Natural killer cell treated with Interleukin-12 subunit alpha and Interleukin-12 subunit beta and Interleukin-15 and Interleukin-18, amount 100 ng/mL, for 72 hours (primary cell): ENCODE measurements at regions not wholly inside any gene's neighbourhood (a gene's known extent, or its start where the extent isn't known, plus 50 kb on each side); places are given as distances from the start of the nearest gene placed in this dataset.

Experiments used
- ATAC-seq, 2 donors: fragments of 150-1000 bp; cut with Tn5 transposase in 1 of 2; sonication (Bioruptor Pico), chemical (Tn5 transposase) in 1 of 2; 2 replicates each; pipeline ENCODE4 v1.10.0; 2021
- DNase-seq: peaks from one replicate; pipeline ENCODE4 v3.0.0; 2022; ENCODE audit warnings: low spot score
- H3K27ac Mint-ChIP-seq, 2 donors: 1 replicate in 1 of 2; 2 replicates in 1 of 2; pipeline ENCODE4 v1.8.0; 2022; ENCODE audit warnings: mixed read lengths in 2 of 2, mild to moderate bottlenecking in 1 of 2, moderate library complexity in 1 of 2
- H3K27me3 Mint-ChIP-seq, 2 donors: 1 replicate in 1 of 2; 2 replicates in 1 of 2; pipeline ENCODE4 v1.8.0; 2022; ENCODE audit warnings: mixed read lengths in 2 of 2
- H3K36me3 Mint-ChIP-seq: one replicate; pipeline ENCODE4 v1.8.0; 2022; ENCODE audit warnings: mixed read lengths
- H3K4me1 Mint-ChIP-seq, 2 donors: 1 replicate in 1 of 2; 2 replicates in 1 of 2; pipeline ENCODE4 v1.8.0; 2022; ENCODE audit warnings: low read depth in 2 of 2, mixed read lengths in 2 of 2, mild to moderate bottlenecking in 1 of 2
- H3K4me3 Mint-ChIP-seq: one replicate; pipeline ENCODE4 v1.8.0; 2022; ENCODE audit warnings: mixed read lengths
- H3K9me3 Mint-ChIP-seq: 2 replicates; pipeline ENCODE4 v1.8.0; 2022; ENCODE audit warnings: mixed read lengths

- ATAC-seq: no peak
- no peaks in the 10 kb centered on the region for H3K4me1 Mint-ChIP-seq
- DNase-seq: no peak
- no peaks in the 10 kb centered on the region for H3K9me3 Mint-ChIP-seq
- peaks cover 30 to 51% of the 10 kb centered on the region in 2 donors for H3K27me3 Mint-ChIP-seq
- no peak overlapping the region for H3K4me3 Mint-ChIP-seq
- no peaks in the 10 kb centered on the region for H3K36me3 Mint-ChIP-seq
- H3K27ac Mint-ChIP-seq: no peak overlapping the region
These were observed 115.9 kb upstream of the TANK start for GRCh38 chr2:161044095-161044865.

GRCh38 chr2:161044921-161045320 is 115.3 kb upstream of the TANK start:
- ATAC-seq: no peak
- H3K4me1 Mint-ChIP-seq: no peaks in the 10 kb centered on the region
- peaks cover 31 to 55% of the 10 kb centered on the region in 2 donors for H3K27me3 Mint-ChIP-seq
- H3K9me3 Mint-ChIP-seq: no peaks in the 10 kb centered on the region
- DNase-seq: no peak
- no peaks in the 10 kb centered on the region for H3K36me3 Mint-ChIP-seq
- no peak overlapping the region for H3K4me3 Mint-ChIP-seq
- no peak overlapping the region for H3K27ac Mint-ChIP-seq

- H3K4me1 Mint-ChIP-seq: no peaks in the 10 kb centered on the region
- H3K36me3 Mint-ChIP-seq: peaks cover 6% of the 10 kb centered on the region
- ATAC-seq: no peak
- peaks cover 36 to 56% of the 10 kb centered on the region in 2 donors for H3K27me3 Mint-ChIP-seq
- H3K27ac Mint-ChIP-seq: no peak overlapping the region
- H3K4me3 Mint-ChIP-seq: no peak overlapping the region
- no peak for DNase-seq
- no peaks in the 10 kb centered on the region for H3K9me3 Mint-ChIP-seq
These were observed 114.5 kb upstream of the TANK start for GRCh38 chr2:161045726-161046125.

GRCh38 chr2:161046876-161047275 is 113.4 kb upstream of the TANK start:
- H3K36me3 Mint-ChIP-seq: peaks cover 6% of the 10 kb centered on the region
- H3K9me3 Mint-ChIP-seq: no peaks in the 10 kb centered on the region
- no peak overlapping the region for H3K27ac Mint-ChIP-seq
- DNase-seq (no peak), ATAC-seq (no peak)
- H3K4me1 Mint-ChIP-seq: no peaks in the 10 kb centered on the region
- peaks cover 35 to 56% of the 10 kb centered on the region in 2 donors for H3K27me3 Mint-ChIP-seq
- H3K4me3 Mint-ChIP-seq: no peak overlapping the region

GRCh38 chr2:161048317-161048716 is 111.9 kb upstream of the TANK start:
- Mint-ChIP-seq H3K27me3 (peaks cover 48 to 62% of the 10 kb centered on the region in 2 donors), H3K9me3 (no peaks in the 10 kb centered on the region), H3K36me3 (peaks cover 6% of the 10 kb centered on the region), H3K27ac (no peak overlapping the region), H3K4me3 (no peak overlapping the region), H3K4me1 (no peaks in the 10 kb centered on the region)
- ATAC-seq (no peak), DNase-seq (no peak)

- H3K4me1 Mint-ChIP-seq: no peaks in the 10 kb centered on the region
- no peak for ATAC-seq
- H3K27ac Mint-ChIP-seq: no peak overlapping the region
- peaks cover 46 to 59% of the 10 kb centered on the region in 2 donors for H3K27me3 Mint-ChIP-seq
- DNase-seq: no peak
- no peak overlapping the region for H3K4me3 Mint-ChIP-seq
- peaks cover 6% of the 10 kb centered on the region for H3K36me3 Mint-ChIP-seq
- H3K9me3 Mint-ChIP-seq: no peaks in the 10 kb centered on the region
These were observed 110.7 kb upstream of the TANK start for GRCh38 chr2:161049559-161049958.

GRCh38 chr2:161052214-161052613 is 108.0 kb upstream of the TANK start:
- Mint-ChIP-seq H3K4me1 (no peaks in the 10 kb centered on the region), H3K27me3 (peaks cover 43 to 48% of the 10 kb centered on the region in 2 donors), H3K4me3 (no peak overlapping the region), H3K36me3 (peaks cover 16% of the 10 kb centered on the region), H3K27ac (no peak overlapping the region), H3K9me3 (peaks cover 3% of the 10 kb centered on the region)
- no peak for ATAC-seq
- no peak for DNase-seq

GRCh38 chr2:161055289-161055688 is 104.9 kb upstream of the TANK start:
- Mint-ChIP-seq H3K4me3 (no peak overlapping the region), H3K36me3 (peaks cover 14% of the 10 kb centered on the region), H3K9me3 (peaks cover 3% of the 10 kb centered on the region), H3K27me3 (peaks cover 41 to 42% of the 10 kb centered on the region in 2 donors), H3K4me1 (peaks cover 0 to 2% of the 10 kb centered on the region in 2 donors), H3K27ac (no peak overlapping the region)
- DNase-seq: no peak
- no peak for ATAC-seq

- DNase-seq (no peak), ATAC-seq (no peak)
- H3K27ac Mint-ChIP-seq: no peak overlapping the region
- H3K9me3 Mint-ChIP-seq: peaks cover 3% of the 10 kb centered on the region
- H3K27me3 Mint-ChIP-seq: peaks cover 9 to 18% of the 10 kb centered on the region in 2 donors
- H3K36me3 Mint-ChIP-seq: peaks cover 11% of the 10 kb centered on the region
- peaks cover 7% of the 10 kb centered on the region in 2 donors for H3K4me1 Mint-ChIP-seq
- no peak overlapping the region for H3K4me3 Mint-ChIP-seq
These were observed 100.8 kb upstream of the TANK start for GRCh38 chr2:161059388-161059787.

GRCh38 chr2:161061786-161062185 is 98.4 kb upstream of the TANK start:
- Mint-ChIP-seq H3K27me3 (peaks cover 0 to 10% of the 10 kb centered on the region in 2 donors), H3K4me3 (no peak overlapping the region), H3K36me3 (peaks cover 5% of the 10 kb centered on the region), H3K27ac (peak overlapping the region in 1 of 2 donors; percentile 6), H3K9me3 (no peaks in the 10 kb centered on the region), H3K4me1 (peaks cover 15 to 21% of the 10 kb centered on the region in 2 donors)
- DNase-seq (no peak), ATAC-seq (no peak)

- peaks cover 0 to 5% of the 10 kb centered on the region in 2 donors for H3K27me3 Mint-ChIP-seq
- peak; percentile 86 to 88 for ATAC-seq
- peak overlapping the region; percentile 17 for H3K4me3 Mint-ChIP-seq
- DNase-seq: peak; percentile 83
- H3K36me3 Mint-ChIP-seq: no peaks in the 10 kb centered on the region
- H3K4me1 Mint-ChIP-seq: peaks cover 21 to 34% of the 10 kb centered on the region in 2 donors
- H3K9me3 Mint-ChIP-seq: no peaks in the 10 kb centered on the region
- H3K27ac Mint-ChIP-seq: peak overlapping the region; percentile 15 to 78
These were observed 96.9 kb upstream of the TANK start for GRCh38 chr2:161063157-161063945.

GRCh38 chr2:161063946-161064306 is 96.3 kb upstream of the TANK start:
- H3K9me3 Mint-ChIP-seq: no peaks in the 10 kb centered on the region
- H3K4me3 Mint-ChIP-seq: peak overlapping the region; percentile 17
- H3K27me3 Mint-ChIP-seq: peaks cover 0 to 5% of the 10 kb centered on the region in 2 donors
- H3K36me3 Mint-ChIP-seq: no peaks in the 10 kb centered on the region
- H3K27ac Mint-ChIP-seq: peak overlapping the region; percentile 15 to 78
- ATAC-seq (no peak), DNase-seq (no peak)
- peaks cover 21 to 36% of the 10 kb centered on the region in 2 donors for H3K4me1 Mint-ChIP-seq

- ATAC-seq: no peak
These were observed 92.3 kb upstream of the TANK start for GRCh38 chr2:161067846-161068350.

GRCh38 chr2:161068670-161069069 is 91.6 kb upstream of the TANK start:
- Mint-ChIP-seq H3K27me3 (peaks cover 0 to under 1% of the 10 kb centered on the region in 2 donors), H3K4me1 (peaks cover 49 to 57% of the 10 kb centered on the region in 2 donors), H3K9me3 (no peaks in the 10 kb centered on the region), H3K4me3 (peak overlapping the region; percentile 55), H3K36me3 (peaks cover 14% of the 10 kb centered on the region), H3K27ac (peak overlapping the region; percentile 33 to 87)
- ATAC-seq (no peak), DNase-seq (no peak)

More at GRCh38 chr2:161067846-161068350, 92.3 kb upstream of the TANK start:
- peaks cover 6% of the 10 kb centered on the region for H3K36me3 Mint-ChIP-seq
- peaks cover 0 to 2% of the 10 kb centered on the region in 2 donors for H3K27me3 Mint-ChIP-seq
- peaks cover 44 to 53% of the 10 kb centered on the region in 2 donors for H3K4me1 Mint-ChIP-seq
- H3K27ac Mint-ChIP-seq: peak overlapping the region; percentile 33 to 87
- no peaks in the 10 kb centered on the region for H3K9me3 Mint-ChIP-seq
- H3K4me3 Mint-ChIP-seq: no peak overlapping the region
- no peak for DNase-seq
